ENCODE measurements at regions not wholly inside any gene's neighbourhood (a gene's known extent, or its start where the extent isn't known, plus 50 kb on each side); places are given as distances from the start of the nearest gene placed in this dataset.
"Not testable (repeated sequence)": the region's sequence is repeated elsewhere in the genome, so short reads cannot be mapped to it uniquely, and the experiment has no call there.

DNA sequence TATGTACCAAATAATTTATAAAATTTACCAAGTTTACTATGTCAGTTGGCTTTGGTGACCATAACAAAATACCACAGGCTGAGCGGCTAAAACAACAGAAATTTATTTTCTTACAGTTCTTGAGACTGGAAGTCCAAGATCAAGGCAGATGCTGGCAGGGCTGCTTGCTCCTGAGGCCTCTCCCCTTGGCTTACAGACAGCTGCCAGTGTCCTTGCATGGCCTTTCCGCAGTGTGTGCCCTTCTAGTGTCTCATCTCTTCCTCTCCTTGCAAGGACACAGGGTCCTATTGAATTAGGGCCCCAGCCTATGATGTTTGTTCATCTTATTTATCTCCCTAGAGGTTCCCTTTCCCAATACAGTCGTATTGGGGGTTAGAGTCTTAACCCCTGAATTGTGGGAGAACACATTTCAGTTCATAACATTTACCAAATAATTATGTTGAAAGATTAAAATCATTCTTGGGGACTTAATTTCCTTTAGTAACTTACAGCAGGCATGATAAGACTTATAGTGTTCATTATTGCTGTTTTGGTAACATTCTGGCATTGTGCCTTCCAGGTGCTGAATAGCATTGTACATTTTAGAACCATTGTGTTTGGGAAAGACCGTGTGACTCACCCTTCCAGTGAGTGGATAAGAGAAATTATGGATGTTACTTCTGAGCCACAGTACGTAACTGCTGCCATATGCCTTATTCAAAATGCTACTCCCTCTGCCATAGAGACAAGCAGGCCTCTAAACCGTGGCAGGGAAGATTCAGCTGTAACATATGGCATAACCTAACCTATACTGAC, 317.5 kb downstream of the TMX3 start:
- Histone ChIP-seq H3K9me3 (ENCODE audit: low read length) (no peaks in the 10 kb centered on the region), H3K36me3 (ENCODE audit: insufficient read depth, low read length) (no peaks in the 10 kb centered on the region), H3K27me3 (ENCODE audit: insufficient read depth, low read length, poor library complexity, severe bottlenecking) (no peaks in the 10 kb centered on the region), H3K4me3 (ENCODE audit: low read length) (no peak overlapping the region), H3K4me1 (ENCODE audit: insufficient read depth, low read length) (no peaks in the 10 kb centered on the region), H3K27ac (ENCODE audit: low read depth, low read length) (no peak overlapping the region)
- no peaks in the 10 kb centered on the region for H3K4me1 Mint-ChIP-seq
- ChIA-PET CTCF (no interaction called here), POLR2A (no interaction called here)
- no peak overlapping the region for H3K4me3 Mint-ChIP-seq
- H3K36me3 Mint-ChIP-seq = no peaks in the 10 kb centered on the region
- DNase-seq = no peak
- no peak overlapping the region for H3K27ac Mint-ChIP-seq
- no peaks in the 10 kb centered on the region for H3K27me3 Mint-ChIP-seq
- H3K9me3 Mint-ChIP-seq = no peaks in the 10 kb centered on the region

DNA sequence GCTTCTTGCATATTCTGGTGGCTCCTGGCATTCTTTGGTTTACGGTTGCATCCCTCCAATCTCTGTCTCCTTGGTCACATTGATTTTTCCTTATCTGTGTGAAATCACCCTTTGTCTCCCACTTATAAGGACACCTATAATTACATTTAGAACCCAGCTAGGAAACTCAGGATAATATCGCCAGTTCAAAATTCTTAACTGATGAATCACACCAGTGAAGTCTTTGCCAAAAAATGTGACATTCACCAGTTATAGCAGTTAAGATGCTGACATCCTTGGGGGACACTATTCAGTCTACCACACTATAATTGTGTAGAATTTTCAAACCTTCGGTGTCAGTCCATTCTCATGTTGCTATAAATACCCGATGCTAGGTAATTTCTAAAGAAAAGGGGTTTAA, 320.2 kb downstream of the TMX3 start:
- H3K27ac ChIP-seq (ENCODE audit: low read depth, low read length) = no peak overlapping the region
- CTCF ChIA-PET = no interaction called here
- no peak overlapping the region for H3K4me3 Mint-ChIP-seq
- POLR2A ChIA-PET = interaction anchor here (0.6 kb wide), 1 partner anchor 1230 kb away, joined by 4 read pairs; no protein-coding TSS in a partner anchor
- H3K27me3 ChIP-seq (ENCODE audit: insufficient read depth, low read length, poor library complexity, severe bottlenecking) = no peaks in the 10 kb centered on the region
- no peak overlapping the region for H3K27ac Mint-ChIP-seq
- H3K4me1 ChIP-seq (ENCODE audit: insufficient read depth, low read length) = no peaks in the 10 kb centered on the region
- H3K9me3 Mint-ChIP-seq = peaks cover 0 to 4% (median 0%) of the 10 kb centered on the region in 5 donors
- no peaks in the 10 kb centered on the region for H3K27me3 Mint-ChIP-seq
- H3K4me3 ChIP-seq (ENCODE audit: low read length) = no peak overlapping the region
- H3K36me3 ChIP-seq (ENCODE audit: insufficient read depth, low read length) = no peaks in the 10 kb centered on the region
- DNase-seq = no peak
- no peaks in the 10 kb centered on the region for H3K4me1 Mint-ChIP-seq
- no peaks in the 10 kb centered on the region for H3K36me3 Mint-ChIP-seq
- H3K9me3 ChIP-seq (ENCODE audit: low read length) = no peaks in the 10 kb centered on the region

DNA sequence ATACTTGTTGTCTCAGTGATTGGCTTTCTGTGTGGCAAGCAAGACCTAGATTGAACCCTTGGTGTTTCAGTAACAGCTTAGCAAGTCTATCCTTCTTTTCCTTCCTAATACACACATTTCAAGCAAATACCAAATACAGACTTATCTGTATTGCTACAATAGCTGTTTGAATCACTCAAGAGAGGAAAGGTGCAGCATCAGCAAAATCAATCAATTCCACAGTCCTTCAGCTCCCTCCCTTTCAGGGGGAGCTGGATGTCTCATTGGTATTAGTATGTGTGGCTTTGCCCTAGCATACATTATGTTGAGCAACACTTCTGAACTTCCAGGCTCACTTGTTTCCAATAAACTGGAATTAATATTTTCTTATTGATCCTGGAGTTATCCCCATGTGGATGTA, 323.1 kb downstream of the TMX3 start:
- no peaks in the 10 kb centered on the region for H3K27me3 Mint-ChIP-seq

DNA sequence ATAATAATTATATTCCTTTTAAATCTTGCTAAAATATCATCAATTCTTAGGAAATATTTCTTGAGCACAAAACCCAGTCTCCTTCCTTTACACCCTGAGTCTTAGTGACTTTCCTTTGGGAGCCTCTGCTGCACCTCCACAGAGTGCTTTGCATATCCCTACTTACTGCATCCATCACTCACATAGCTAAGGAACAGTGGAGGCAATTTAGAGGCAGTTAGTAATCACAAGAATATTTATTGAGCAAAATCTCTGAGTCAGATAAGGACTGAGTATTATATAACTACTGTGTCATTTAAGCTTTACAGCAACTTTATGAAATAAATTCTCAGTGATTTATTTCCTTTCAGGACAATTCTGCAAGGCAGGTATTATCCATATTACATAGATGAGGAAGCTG, 327.7 kb downstream of the TMX3 start:
- no peaks in the 10 kb centered on the region for H3K4me1 ChIP-seq (ENCODE audit: insufficient read depth, low read length)
- H3K4me3 ChIP-seq (ENCODE audit: low read length) = no peak overlapping the region
- Mint-ChIP-seq H3K27ac (no peak overlapping the region), H3K36me3 (no peaks in the 10 kb centered on the region), H3K4me3 (no peak overlapping the region), H3K9me3 (peaks cover 0 to 4% (median 2%) of the 10 kb centered on the region in 5 donors), H3K4me1 (no peaks in the 10 kb centered on the region), H3K27me3 (no peaks in the 10 kb centered on the region)
- no peaks in the 10 kb centered on the region for H3K9me3 ChIP-seq (ENCODE audit: low read length)
- H3K27me3 ChIP-seq (ENCODE audit: insufficient read depth, low read length, poor library complexity, severe bottlenecking) = no peaks in the 10 kb centered on the region
- H3K36me3 ChIP-seq (ENCODE audit: insufficient read depth, low read length) = no peaks in the 10 kb centered on the region
- CTCF ChIA-PET = no interaction called here
- no peak for DNase-seq
- H3K27ac ChIP-seq (ENCODE audit: low read depth, low read length) = no peak overlapping the region
- POLR2A ChIA-PET = no interaction called here

More for the DNA sequence above, 323.1 kb downstream of the TMX3 start:
- H3K4me3 ChIP-seq (ENCODE audit: low read length) = no peak overlapping the region
- H3K4me3 Mint-ChIP-seq = no peak overlapping the region
- H3K4me1 Mint-ChIP-seq = no peaks in the 10 kb centered on the region
- H3K27me3 ChIP-seq (ENCODE audit: insufficient read depth, low read length, poor library complexity, severe bottlenecking) = no peaks in the 10 kb centered on the region
- no peaks in the 10 kb centered on the region for H3K36me3 ChIP-seq (ENCODE audit: insufficient read depth, low read length)
- ChIA-PET CTCF (no interaction called here), POLR2A (no interaction called here)
- H3K27ac Mint-ChIP-seq = no peak overlapping the region
- no peaks in the 10 kb centered on the region for H3K36me3 Mint-ChIP-seq
- H3K9me3 ChIP-seq (ENCODE audit: low read length) = no peaks in the 10 kb centered on the region
- DNase-seq = no peak
- no peak overlapping the region for H3K27ac ChIP-seq (ENCODE audit: low read depth, low read length)
- no peaks in the 10 kb centered on the region for H3K4me1 ChIP-seq (ENCODE audit: insufficient read depth, low read length)
- H3K9me3 Mint-ChIP-seq = peaks cover 0 to 4% (median 0%) of the 10 kb centered on the region in 5 donors

DNA sequence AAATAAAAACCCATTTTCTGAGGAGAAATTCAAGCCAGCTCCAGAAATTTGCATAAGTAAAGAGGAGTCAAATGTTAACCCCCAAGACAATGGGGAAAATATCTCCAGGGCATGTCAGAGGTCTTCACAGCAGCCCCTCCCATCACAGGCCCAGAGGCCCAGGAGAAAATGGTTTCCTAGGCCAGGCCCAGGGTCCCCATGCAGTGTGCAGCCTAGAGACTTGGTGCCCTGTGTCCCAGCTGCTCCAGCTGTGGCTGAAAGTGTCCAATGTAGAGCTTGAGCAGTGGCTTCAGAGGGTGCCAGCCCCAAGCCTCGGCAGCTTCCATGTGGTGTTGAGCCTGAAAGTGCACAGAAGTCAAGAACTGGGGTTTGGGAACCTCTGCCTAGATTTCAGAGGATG, 330.9 kb downstream of the TMX3 start:
- H3K27ac Mint-ChIP-seq; H3K9me3 ChIP-seq (ENCODE audit: low read length); CTCF ChIA-PET; H3K27ac ChIP-seq (ENCODE audit: low read depth, low read length); H3K27me3 ChIP-seq (ENCODE audit: insufficient read depth, low read length, poor library complexity, severe bottlenecking); DNase-seq; H3K36me3 Mint-ChIP-seq; H3K9me3 Mint-ChIP-seq; H3K27me3 Mint-ChIP-seq; H3K36me3 ChIP-seq (ENCODE audit: insufficient read depth, low read length); H3K4me1 ChIP-seq (ENCODE audit: insufficient read depth, low read length); H3K4me3 Mint-ChIP-seq; POLR2A ChIA-PET; H3K4me1 Mint-ChIP-seq; H3K4me3 ChIP-seq (ENCODE audit: low read length): not testable (repeated sequence)

DNA sequence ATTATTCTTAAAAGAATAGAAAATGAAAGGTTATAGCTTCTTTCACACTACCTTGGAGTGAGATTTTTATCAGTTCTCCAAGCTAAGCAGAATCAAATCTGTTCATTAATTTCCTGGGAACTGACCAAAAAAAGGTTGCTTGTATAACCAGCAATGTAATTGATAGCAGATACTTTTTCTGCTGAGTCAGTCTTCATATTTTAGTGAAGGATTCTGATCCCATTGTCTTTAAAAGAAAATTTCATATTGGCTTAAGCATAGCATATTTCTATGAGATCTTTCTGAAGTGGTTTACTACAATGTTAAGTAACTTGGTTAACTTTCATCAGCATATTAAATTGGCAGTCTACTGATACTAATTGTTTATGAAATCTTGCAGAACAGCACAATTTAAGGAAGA, 338.0 kb downstream of the TMX3 start:
- no peaks in the 10 kb centered on the region for H3K4me1 ChIP-seq (ENCODE audit: insufficient read depth, low read length)
- POLR2A ChIA-PET = no interaction called here
- H3K9me3 ChIP-seq (ENCODE audit: low read length) = no peaks in the 10 kb centered on the region
- H3K9me3 Mint-ChIP-seq = no peaks in the 10 kb centered on the region
- no peak overlapping the region for H3K27ac ChIP-seq (ENCODE audit: low read depth, low read length)
- CTCF ChIA-PET = no interaction called here
- H3K27ac Mint-ChIP-seq = no peak overlapping the region
- no peak overlapping the region for H3K4me3 Mint-ChIP-seq
- H3K36me3 ChIP-seq (ENCODE audit: insufficient read depth, low read length) = no peaks in the 10 kb centered on the region
- no peaks in the 10 kb centered on the region for H3K36me3 Mint-ChIP-seq
- H3K27me3 ChIP-seq (ENCODE audit: insufficient read depth, low read length, poor library complexity, severe bottlenecking) = no peaks in the 10 kb centered on the region
- DNase-seq = no peak
- H3K4me3 ChIP-seq (ENCODE audit: low read length) = no peak overlapping the region
- H3K4me1 Mint-ChIP-seq = no peaks in the 10 kb centered on the region
- no peaks in the 10 kb centered on the region for H3K27me3 Mint-ChIP-seq

DNA sequence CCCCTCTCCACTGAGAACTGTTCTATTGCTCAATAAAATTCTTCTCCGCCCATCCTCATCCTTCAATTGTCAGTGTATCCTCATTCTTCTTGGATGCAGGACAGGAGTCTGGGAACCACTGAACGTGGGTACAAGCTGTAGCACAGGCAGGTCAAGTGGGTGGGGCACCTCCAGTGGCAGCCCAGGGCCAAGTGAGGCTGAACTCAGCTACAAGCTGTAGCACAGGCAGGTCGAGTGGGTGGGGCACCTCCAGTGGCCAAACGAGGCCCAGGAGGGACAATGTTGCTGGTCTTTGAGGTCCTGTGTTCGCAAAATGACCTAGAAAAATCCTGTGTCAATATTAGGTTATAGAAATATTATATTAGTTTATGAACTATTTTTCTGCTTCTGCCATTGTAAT, 352.0 kb downstream of the TMX3 start:
- Mint-ChIP-seq H3K4me3 (no peak overlapping the region), H3K27me3 (peaks cover 0 to 3% of the 10 kb centered on the region in 2 donors), H3K4me1 (no peaks in the 10 kb centered on the region), H3K27ac (no peak overlapping the region), H3K9me3 (peaks cover 0 to 9% (median 0%) of the 10 kb centered on the region in 5 donors), H3K36me3 (no peaks in the 10 kb centered on the region)
- no peak overlapping the region for H3K4me3 ChIP-seq (ENCODE audit: low read length)
- ChIA-PET POLR2A (no interaction called here), CTCF (no interaction called here)
- no peak for DNase-seq
- H3K4me1 ChIP-seq (ENCODE audit: insufficient read depth, low read length) = no peaks in the 10 kb centered on the region
- H3K27me3 ChIP-seq (ENCODE audit: insufficient read depth, low read length, poor library complexity, severe bottlenecking) = no peaks in the 10 kb centered on the region
- no peak overlapping the region for H3K27ac ChIP-seq (ENCODE audit: low read depth, low read length)
- H3K36me3 ChIP-seq (ENCODE audit: insufficient read depth, low read length) = no peaks in the 10 kb centered on the region
- no peaks in the 10 kb centered on the region for H3K9me3 ChIP-seq (ENCODE audit: low read length)

DNA sequence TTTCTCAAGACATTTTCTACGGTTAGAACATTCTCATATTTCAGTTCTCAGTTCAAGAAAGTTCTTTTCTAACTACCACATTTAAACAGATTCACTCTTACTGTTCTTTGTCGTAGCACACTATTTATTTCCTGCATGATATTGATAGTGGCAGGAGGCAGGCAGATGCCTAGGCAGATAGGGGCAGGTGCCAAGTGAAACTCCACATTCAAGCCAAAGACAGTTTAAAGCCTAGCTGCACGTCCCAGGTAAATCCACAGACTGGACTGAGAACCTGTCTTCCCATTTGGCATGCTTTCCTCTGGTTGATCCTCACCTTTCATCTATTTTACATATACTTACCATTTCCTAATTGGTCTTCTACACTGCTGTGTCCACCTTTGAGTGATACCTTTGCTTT, 359.3 kb downstream of the TMX3 start:
- no peak overlapping the region for H3K4me3 ChIP-seq (ENCODE audit: low read length)
- peaks cover 2 to 18% (median 2%) of the 10 kb centered on the region in 5 donors for H3K9me3 Mint-ChIP-seq
- no peaks in the 10 kb centered on the region for H3K4me1 Mint-ChIP-seq
- H3K27me3 Mint-ChIP-seq = no peaks in the 10 kb centered on the region
- no peaks in the 10 kb centered on the region for H3K9me3 ChIP-seq (ENCODE audit: low read length)
- H3K36me3 ChIP-seq (ENCODE audit: insufficient read depth, low read length) = no peaks in the 10 kb centered on the region
- no peak overlapping the region for H3K27ac ChIP-seq (ENCODE audit: low read depth, low read length)
- POLR2A ChIA-PET = no interaction called here
- CTCF ChIA-PET = no interaction called here
- no peaks in the 10 kb centered on the region for H3K27me3 ChIP-seq (ENCODE audit: insufficient read depth, low read length, poor library complexity, severe bottlenecking)
- H3K4me1 ChIP-seq (ENCODE audit: insufficient read depth, low read length) = no peaks in the 10 kb centered on the region
- H3K36me3 Mint-ChIP-seq = no peaks in the 10 kb centered on the region
- no peak for DNase-seq
- no peak overlapping the region for H3K4me3 Mint-ChIP-seq
- no peak overlapping the region for H3K27ac Mint-ChIP-seq

DNA sequence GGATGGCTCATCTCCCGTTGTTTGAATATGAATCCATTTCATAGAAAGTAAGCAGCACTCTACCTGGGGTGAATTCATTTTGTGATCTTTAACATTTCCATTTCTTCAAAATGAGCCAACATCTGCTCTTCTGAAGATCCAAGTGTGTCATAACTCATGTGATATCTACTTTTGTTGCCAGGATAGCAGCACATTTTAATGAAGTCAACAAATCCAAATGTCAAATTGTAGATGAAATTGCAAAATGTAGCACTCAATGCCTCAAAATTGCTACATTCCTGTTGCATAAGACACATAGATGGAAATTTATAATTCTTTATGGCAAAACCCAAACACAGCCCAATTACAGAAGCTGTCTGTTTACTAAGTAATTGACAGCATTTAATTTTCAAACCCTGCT, 360.7 kb downstream of the TMX3 start:
- Histone ChIP-seq H3K4me3 (ENCODE audit: low read length) (no peak overlapping the region), H3K27me3 (ENCODE audit: insufficient read depth, low read length, poor library complexity, severe bottlenecking) (no peaks in the 10 kb centered on the region), H3K4me1 (ENCODE audit: insufficient read depth, low read length) (no peaks in the 10 kb centered on the region), H3K9me3 (ENCODE audit: low read length) (no peaks in the 10 kb centered on the region), H3K36me3 (ENCODE audit: insufficient read depth, low read length) (no peaks in the 10 kb centered on the region), H3K27ac (ENCODE audit: low read depth, low read length) (no peak overlapping the region)
- Mint-ChIP-seq H3K4me1 (no peaks in the 10 kb centered on the region), H3K27ac (no peak overlapping the region), H3K9me3 (peaks cover 2 to 27% (median 6%) of the 10 kb centered on the region in 5 donors), H3K27me3 (no peaks in the 10 kb centered on the region), H3K36me3 (no peaks in the 10 kb centered on the region), H3K4me3 (no peak overlapping the region)
- ChIA-PET CTCF (no interaction called here), POLR2A (no interaction called here)
- no peak for DNase-seq

All from CD8-positive, alpha-beta memory T cell (primary cell).